Smooth muscle cell (in vitro differentiated cells): ENCODE measurements at regions not wholly inside any gene's neighbourhood (a gene's known extent, or its start where the extent isn't known, plus 50 kb on each side); places are given as distances from the start of the nearest gene placed in this dataset.
"Not testable (repeated sequence)": the region's sequence is repeated elsewhere in the genome, so short reads cannot be mapped to it uniquely, and the experiment has no call there.

Experiments used
- DNase-seq: peaks from one replicate; lab custom pipeline; 2025; ENCODE audit not compliant: unreplicated experiment; lab: John Stamatoyannopoulos, UW
- H2AFZ ChIP-seq: fragments of 200-600 bp; sonication (generic); 2 replicates; pipeline ENCODE4 v1.6.0; 2016; ENCODE audit warnings: antibody characterized with exemption, low read depth, mild to moderate bottlenecking
- H3F3A ChIP-seq: fragments of 200-600 bp; sonication (generic); 2 replicates; pipeline ENCODE4 v1.6.0; 2017; ENCODE audit warnings: antibody characterized with exemption, low read depth
- H3K27ac ChIP-seq: fragments of 200-600 bp; sonication (generic); 2 replicates; pipeline ENCODE4 v1.5.1; 2016; ENCODE audit warnings: low read depth, mild to moderate bottlenecking
- H3K27me3 ChIP-seq: fragments of 200-600 bp; sonication (generic); 2 replicates; pipeline ENCODE4 v1.6.1; 2016; ENCODE audit warnings: low read depth, mild to moderate bottlenecking
- H3K36me3 ChIP-seq: fragments of 200-600 bp; sonication (generic); 2 replicates; pipeline ENCODE4 v1.5.1; 2016; ENCODE audit warnings: low read depth
- H3K4me1 ChIP-seq: fragments of 200-600 bp; sonication (generic); 2 replicates; pipeline ENCODE4 v1.5.1; 2016; ENCODE audit warnings: low read depth
- H3K4me2 ChIP-seq: fragments of 200-600 bp; sonication (generic); 2 replicates; pipeline ENCODE4 v1.6.0; 2016; ENCODE audit warnings: mild to moderate bottlenecking
- H3K4me3 ChIP-seq: fragments of 200-600 bp; sonication (generic); 2 replicates; pipeline ENCODE4 v1.5.1; 2016; ENCODE audit warnings: mild to moderate bottlenecking
- H3K79me2 ChIP-seq: fragments of 200-600 bp; sonication (generic); 2 replicates; pipeline ENCODE4 v1.6.0; 2016; ENCODE audit warnings: low read depth, mild to moderate bottlenecking
- H3K9ac ChIP-seq: fragments of 200-600 bp; sonication (generic); 2 replicates; pipeline ENCODE4 v1.6.0; 2016; ENCODE audit warnings: low read depth
- H3K9me3 ChIP-seq: fragments of 200-600 bp; sonication (generic); replicated peaks from 2 replicates; pipeline ENCODE4 v1.5.1; 2016; ENCODE audit warnings: low read depth
- H4K20me1 ChIP-seq: fragments of 200-600 bp; sonication (generic); 2 replicates; pipeline ENCODE4 v1.6.0; 2016; ENCODE audit warnings: low read depth
- WGBS: methylation state at CpG from one replicate; pipeline ENCODE4 v1.1.7; 2016; ENCODE audit warnings: low lambda C conversion rate; 5-methylcytosine and 5-hydroxymethylcytosine counted together
- TF ChIP-seq, protein P1 (sequence below): fragments of 200-600 bp; sonication (generic); IDR thresholded peaks from 2 replicates; pipeline ENCODE4 v1.5.1; 2017; ENCODE audit warnings: borderline replicate concordance, mild to moderate bottlenecking, antibody characterized with exemption; ENCODE audit not compliant: insufficient read depth, poor library complexity, severe bottlenecking

DNA sequence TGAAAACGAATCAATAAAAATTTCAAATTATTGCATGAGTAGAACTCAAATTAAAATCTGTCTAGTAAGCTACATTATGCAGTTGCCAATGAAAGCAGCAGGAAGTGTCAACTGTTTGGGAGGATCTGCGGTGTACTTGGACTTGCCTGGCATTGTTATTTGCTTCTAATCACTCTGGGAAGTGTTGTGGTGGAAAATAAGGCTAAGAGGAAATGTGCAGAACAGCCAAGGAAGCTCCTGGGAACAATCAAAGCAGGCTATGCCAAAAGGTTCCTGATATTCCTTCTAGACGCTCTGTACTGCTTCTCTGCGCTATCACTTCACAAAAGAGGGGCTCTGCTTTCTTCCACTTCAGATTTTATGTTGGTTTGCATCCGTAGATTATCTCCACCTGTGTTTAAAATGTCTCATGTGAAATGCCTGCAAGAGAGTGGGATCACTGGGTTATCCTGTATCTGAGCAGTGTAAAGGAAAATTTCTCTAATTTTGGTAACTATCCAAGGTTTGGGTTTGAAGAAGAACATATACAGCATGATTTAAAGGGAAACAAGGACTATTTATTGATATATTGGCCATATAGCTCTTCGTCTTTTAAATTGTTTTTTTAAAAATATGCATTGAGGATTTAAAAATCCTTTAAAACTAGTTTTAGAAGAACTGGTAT is 182.7 kb upstream of the CSNK1A1L start:
- no peaks in the 10 kb centered on the region for H3K79me2 ChIP-seq
- H3K4me1 ChIP-seq: no peaks in the 10 kb centered on the region
- TF ChIP-seq, protein P1, sequence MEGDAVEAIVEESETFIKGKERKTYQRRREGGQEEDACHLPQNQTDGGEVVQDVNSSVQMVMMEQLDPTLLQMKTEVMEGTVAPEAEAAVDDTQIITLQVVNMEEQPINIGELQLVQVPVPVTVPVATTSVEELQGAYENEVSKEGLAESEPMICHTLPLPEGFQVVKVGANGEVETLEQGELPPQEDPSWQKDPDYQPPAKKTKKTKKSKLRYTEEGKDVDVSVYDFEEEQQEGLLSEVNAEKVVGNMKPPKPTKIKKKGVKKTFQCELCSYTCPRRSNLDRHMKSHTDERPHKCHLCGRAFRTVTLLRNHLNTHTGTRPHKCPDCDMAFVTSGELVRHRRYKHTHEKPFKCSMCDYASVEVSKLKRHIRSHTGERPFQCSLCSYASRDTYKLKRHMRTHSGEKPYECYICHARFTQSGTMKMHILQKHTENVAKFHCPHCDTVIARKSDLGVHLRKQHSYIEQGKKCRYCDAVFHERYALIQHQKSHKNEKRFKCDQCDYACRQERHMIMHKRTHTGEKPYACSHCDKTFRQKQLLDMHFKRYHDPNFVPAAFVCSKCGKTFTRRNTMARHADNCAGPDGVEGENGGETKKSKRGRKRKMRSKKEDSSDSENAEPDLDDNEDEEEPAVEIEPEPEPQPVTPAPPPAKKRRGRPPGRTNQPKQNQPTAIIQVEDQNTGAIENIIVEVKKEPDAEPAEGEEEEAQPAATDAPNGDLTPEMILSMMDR: no peak
- no peak overlapping the region for H2AFZ ChIP-seq
- DNase-seq: no peak
- H3K9me3 ChIP-seq: no peaks in the 10 kb centered on the region
- no peak overlapping the region for H3K4me3 ChIP-seq
- no peaks in the 10 kb centered on the region for H3K36me3 ChIP-seq
- WGBS: 92% methylated on average over 6 of the region's 6 CpGs
- no peaks in the 10 kb centered on the region for H4K20me1 ChIP-seq
- no peak overlapping the region for H3K27ac ChIP-seq
- H3K4me2 ChIP-seq: no peak overlapping the region
- no peaks in the 10 kb centered on the region for H3F3A ChIP-seq
- H3K9ac ChIP-seq: no peak overlapping the region
- H3K27me3 ChIP-seq: no peaks in the 10 kb centered on the region

- not testable (repeated sequence) for H3K36me3 ChIP-seq, H3K4me3 ChIP-seq, H3K27ac ChIP-seq, H3K27me3 ChIP-seq, H3K4me1 ChIP-seq, H3K79me2 ChIP-seq, H3K9me3 ChIP-seq, DNase-seq, H3F3A ChIP-seq, H2AFZ ChIP-seq, H3K4me2 ChIP-seq, H4K20me1 ChIP-seq, H3K9ac ChIP-seq
- 100% methylated on average over 2 of the region's 28 CpGs for WGBS
Observed at GRCh38 chr13:37280231-37280630, 174.8 kb upstream of the CSNK1A1L start.

GRCh38 chr13:37277435-37278144 is 172.1 kb upstream of the CSNK1A1L start:
- Histone ChIP-seq H3F3A (no peaks in the 10 kb centered on the region), H3K9me3 (no peaks in the 10 kb centered on the region), H3K27me3 (no peaks in the 10 kb centered on the region), H3K4me2 (no peak overlapping the region), H3K36me3 (no peaks in the 10 kb centered on the region), H3K4me3 (no peak overlapping the region), H4K20me1 (no peaks in the 10 kb centered on the region), H3K4me1 (no peaks in the 10 kb centered on the region), H2AFZ (no peak overlapping the region), H3K27ac (no peak overlapping the region), H3K79me2 (no peaks in the 10 kb centered on the region), H3K9ac (no peak overlapping the region)
- 60% methylated on average over 3 of the region's 3 CpGs for WGBS
- no peak for DNase-seq
- TF ChIP-seq, protein P1: no peak

DNA sequence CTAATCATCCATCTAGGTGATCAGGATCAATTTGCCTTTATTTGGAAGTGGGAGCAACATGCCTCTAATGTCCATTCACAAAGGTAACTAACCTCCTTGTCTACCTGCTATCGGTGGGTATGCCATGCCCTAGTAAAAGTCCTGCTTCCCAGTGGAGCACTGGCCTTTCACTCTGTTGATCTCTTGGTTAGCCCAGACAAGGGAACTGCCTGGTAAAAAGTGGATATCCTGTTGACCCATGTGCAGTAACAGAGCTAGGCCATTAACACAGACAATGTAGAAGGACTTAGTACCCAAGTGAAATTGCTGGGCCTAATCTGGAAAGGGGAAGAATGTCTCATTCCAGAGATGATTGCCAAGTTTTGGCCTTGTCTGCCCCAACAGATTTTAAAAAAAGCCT is 171.5 kb upstream of the CSNK1A1L start:
- H3K4me3 ChIP-seq: no peak overlapping the region
- no peak overlapping the region for H2AFZ ChIP-seq
- no peaks in the 10 kb centered on the region for H3K4me1 ChIP-seq
- H4K20me1 ChIP-seq: no peaks in the 10 kb centered on the region
- no peaks in the 10 kb centered on the region for H3K36me3 ChIP-seq
- no peaks in the 10 kb centered on the region for H3F3A ChIP-seq
- H3K9me3 ChIP-seq: no peaks in the 10 kb centered on the region
- H3K27me3 ChIP-seq: no peaks in the 10 kb centered on the region
- TF ChIP-seq, protein P1: no peak
- H3K79me2 ChIP-seq: no peaks in the 10 kb centered on the region
- DNase-seq: no peak
- no peak overlapping the region for H3K27ac ChIP-seq
- H3K9ac ChIP-seq: no peak overlapping the region
- 100% methylated on average over 1 of the region's 1 CpG for WGBS
- no peak overlapping the region for H3K4me2 ChIP-seq
